HG03280 (cell line): ENCODE measurements at regions not wholly inside any gene's neighbourhood (a gene's known extent, or its start where the extent isn't known, plus 50 kb on each side); places are given as distances from the start of the nearest gene placed in this dataset.

Experiments used
- ATAC-seq: cut with Tn5 transposase; IDR thresholded peaks from one replicate; pipeline ENCODE4 v1.9.1; 2021; ENCODE audit warnings: mild to moderate bottlenecking, moderate library complexity; ENCODE audit not compliant: unreplicated experiment

DNA sequence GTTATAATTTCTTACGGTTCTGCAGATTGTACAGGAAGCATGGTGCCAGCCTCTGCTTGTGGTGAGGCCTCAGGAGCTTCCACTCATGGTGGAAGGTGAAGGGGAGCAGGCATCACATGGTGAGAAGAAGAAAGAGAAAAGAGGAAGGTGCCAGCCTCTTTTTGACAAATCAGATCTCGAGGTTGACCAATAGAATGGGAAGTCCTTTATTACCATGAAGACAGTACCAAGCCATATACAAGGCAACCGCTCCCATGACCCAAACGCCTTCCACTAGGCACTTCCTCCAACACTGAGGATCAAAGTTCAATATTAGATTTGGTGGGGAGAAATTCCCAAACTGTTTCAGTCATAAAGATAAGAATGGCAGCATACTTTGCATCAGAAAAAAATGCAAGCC is 502.8 kb downstream of the GLRX3 start:
- no peak for ATAC-seq

DNA sequence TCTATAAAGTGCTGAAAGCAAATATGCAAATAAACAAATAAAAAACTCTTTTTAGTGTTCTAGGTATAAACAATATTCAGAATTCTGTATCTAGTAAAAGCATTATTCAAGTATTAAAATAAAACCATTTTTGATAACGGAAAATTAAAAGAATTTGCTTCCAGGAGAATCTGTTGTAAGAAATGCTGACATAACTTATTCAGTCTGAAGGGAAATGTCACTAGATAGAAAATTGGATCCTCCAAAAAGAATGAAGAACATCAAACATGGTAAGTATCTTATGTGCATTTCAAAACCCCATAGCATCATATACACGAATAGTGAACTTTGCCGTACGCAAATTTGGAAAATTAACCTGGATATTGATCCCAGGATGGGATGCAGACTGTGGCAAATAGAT is 506.7 kb downstream of the GLRX3 start:
- no peak for ATAC-seq

GRCh38 chr10:130647341-130647740 is 511.1 kb downstream of the GLRX3 start:
- no peak for ATAC-seq

- no peak for ATAC-seq
Measured at GRCh38 chr10:130648807-130649206, 512.6 kb downstream of the GLRX3 start.

DNA sequence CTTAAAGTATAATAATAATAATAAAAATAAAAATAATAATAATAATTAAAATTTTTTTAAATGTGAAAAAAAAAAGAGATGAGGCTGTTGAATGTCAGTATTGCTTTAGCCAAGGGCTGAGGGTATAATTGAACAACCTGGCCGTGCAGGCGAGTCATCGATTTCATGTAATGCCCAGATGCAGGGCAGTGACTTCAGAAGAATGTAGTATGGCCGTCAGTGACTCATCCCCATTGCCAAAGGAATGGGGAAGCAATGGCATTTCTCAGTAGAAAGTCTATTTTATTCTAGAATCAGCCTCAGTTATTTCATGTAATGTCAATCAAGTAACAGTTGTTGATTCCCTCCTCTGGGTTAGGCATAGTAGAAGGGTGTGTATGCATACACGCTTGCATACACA is 516.4 kb downstream of the GLRX3 start:
- ATAC-seq: no peak

DNA sequence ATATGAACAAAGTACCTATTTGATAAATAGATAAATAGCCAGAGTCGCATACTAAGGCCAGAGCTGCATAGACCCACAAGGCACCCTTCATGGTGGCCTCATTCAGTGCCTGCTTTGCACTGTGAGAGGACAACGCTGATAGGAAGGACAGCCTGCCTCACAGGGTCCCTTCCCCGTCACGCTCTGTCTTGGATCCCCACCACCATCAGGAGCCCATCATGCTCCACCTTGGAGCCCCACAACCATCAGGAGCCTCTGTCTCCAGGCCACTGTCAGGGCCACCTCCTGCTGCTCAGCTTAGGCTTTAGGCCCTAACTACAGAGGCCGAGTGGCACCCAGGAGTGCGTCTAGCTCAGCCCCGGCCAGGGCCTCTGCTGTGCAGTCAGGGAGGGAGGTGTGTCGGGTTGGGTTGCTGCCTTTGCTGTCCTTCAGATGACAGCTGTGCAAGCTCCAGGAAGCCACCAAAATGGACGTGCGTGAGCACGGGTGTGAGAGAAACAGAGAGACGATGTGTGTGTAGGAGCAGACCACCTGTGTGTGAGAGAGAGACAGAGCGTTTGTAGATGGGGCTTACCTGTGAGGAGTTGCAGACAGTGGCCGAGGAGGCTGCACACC is 516.9 kb downstream of the GLRX3 start:
- ATAC-seq: no peak

DNA sequence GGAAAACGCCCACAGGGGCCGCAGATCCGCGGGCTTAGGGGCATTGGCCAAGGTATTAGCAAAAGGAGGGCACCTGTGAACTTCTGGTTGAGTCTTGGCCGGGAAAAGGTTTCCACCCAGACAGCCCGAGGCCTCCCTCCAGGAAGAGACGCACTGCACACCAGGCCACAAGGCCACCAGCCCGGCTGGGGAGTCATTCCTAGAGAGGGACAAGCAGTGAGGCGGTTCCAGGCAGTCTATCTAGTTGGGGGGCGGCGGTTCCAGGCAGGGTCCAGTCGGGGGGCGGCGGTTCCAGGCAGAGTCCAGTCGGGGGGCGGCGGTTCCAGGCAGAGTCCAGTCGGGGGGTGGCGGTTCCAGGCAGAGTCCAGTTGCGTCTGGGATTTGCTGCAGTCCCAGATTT is 518.5 kb downstream of the GLRX3 start:
- no peak for ATAC-seq

- no peak for ATAC-seq
Measured at GRCh38 chr10:130655313-130656186, 519.4 kb downstream of the GLRX3 start.

DNA sequence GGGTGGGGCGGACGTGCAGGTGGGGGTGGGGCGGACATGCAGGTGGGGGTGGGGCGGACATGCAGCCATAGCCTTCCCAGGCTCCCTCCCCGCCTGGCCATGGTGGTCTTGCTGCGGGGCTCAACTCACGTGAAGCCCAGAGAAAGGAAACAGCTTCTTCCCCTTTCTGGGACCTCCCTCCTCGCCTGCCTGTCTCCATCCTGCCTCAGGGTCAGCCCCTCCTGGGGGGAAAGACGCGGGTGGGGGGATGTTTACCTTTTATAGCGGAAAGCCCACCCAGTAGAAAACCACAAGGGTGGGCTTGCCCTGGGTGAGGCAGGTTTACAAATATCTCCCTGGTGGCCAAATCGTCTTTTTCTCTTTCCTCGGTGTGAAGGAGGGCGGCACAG is 520.0 kb downstream of the GLRX3 start:
- no peak for ATAC-seq

DNA sequence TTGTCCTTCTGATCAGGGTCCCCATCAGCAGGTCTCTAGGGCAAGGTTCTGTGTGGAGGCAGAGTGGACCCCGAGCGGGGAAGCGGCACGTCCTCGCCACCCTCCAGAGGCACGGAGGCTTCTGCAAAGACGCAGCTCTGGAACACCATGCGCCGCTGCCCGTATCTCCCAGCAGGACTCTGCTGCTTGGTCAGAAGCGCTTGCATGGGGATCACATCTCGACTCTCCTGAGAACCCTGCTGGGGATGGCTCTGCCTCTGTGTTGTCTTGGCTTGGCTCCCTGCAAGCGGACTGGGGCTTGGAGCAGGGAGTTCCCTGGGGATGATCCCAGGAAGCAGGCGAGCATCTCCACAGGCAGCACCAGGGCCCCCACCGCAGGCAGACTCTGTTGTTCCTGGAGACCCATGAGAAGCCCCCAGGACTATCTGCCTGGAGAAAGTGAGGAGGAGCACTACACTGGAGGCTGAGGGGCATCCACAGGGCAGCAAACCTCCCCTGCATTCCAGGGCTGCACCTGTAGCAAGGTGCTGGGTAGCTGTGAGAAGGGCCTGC is 520.5 kb downstream of the GLRX3 start:
- ATAC-seq: no peak

- no peak for ATAC-seq
Measured at GRCh38 chr10:130658687-130659290, 522.6 kb downstream of the GLRX3 start.

- ATAC-seq: no peak
Measured at GRCh38 chr10:130659528-130659927, 523.3 kb downstream of the GLRX3 start.

DNA sequence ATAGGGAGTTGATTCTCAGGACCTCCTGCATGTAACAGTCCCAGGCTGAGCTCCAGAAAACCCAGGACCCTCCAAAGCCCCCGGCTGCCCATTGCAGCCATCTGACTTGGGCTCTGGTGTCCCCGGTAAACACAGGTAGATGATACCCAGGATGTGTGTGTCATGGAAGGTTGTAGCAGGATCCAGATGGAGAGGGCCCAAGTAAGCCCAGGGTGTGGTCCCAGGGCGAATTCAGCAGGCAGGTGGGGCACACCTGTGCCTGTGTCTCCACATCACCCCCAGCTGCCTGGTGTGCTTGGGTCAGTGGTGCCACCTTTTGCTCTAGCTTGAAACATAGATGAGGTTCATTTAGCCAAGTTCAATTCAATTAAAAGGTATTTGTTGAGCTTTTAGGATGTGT is 524.1 kb downstream of the GLRX3 start:
- no peak for ATAC-seq

DNA sequence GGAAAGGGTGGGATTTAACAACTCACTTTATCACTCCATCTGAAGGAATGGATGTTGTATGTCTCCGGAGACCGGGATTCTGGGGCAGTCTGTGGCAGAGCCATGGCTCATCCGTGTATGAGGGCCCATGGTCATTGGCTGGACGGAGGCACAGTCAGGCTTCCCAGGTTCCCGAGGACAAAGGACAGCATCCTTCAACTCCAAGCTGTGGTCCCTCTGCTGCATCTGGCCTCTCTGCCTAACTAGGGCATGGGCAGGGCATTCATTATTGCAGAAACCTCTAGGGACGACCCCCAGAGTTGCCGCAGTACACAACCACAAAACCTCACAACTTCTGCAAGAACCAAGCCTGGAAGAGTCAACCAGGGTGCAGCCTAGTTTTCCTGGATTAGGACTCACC is 525.2 kb downstream of the GLRX3 start:
- no peak for ATAC-seq

DNA sequence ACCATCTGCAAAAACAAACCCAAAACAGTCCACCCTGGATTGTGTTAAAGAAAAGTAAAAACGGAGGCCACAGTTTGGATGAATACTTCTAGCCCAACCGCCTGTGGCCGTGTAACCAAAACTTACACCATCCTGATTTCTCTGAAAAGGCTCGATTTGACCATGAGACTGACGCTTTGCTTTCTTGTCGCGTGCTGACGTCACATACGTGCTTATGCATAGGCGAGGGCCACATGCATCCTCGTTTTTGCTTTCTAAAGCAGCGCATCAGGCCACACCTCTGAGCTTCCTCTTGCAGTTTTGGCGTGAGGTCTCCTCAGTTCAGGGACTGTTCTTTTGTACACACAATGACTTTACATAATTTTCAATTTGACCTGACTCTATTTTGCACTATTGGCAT is 526.6 kb downstream of the GLRX3 start:
- ATAC-seq: no peak

- ATAC-seq: no peak
Measured at GRCh38 chr10:130664526-130664925, 528.3 kb downstream of the GLRX3 start.

- ATAC-seq: no peak
Measured at GRCh38 chr10:130666215-130666614, 530.0 kb downstream of the GLRX3 start.

- no peak for ATAC-seq
Measured at GRCh38 chr10:130686689-130687300, 550.6 kb downstream of the GLRX3 start.

DNA sequence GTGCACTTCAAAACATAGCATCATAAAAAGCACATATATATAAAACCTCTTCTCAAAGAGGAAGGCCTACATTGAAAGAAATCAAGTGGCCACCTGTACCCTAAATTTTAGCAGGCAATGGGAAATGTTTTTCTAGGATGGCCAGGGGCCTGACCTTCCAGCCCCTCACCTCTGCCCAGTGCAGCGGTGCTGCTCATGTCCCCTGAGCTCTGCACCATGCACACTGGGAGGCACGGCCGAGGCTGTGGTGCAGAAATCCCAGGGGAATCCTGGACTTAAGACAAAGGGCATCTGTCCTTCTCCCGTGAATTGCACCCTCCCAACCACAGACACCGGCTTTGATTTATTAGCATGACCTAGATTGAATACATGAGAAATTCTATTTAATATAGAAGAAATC is 551.4 kb downstream of the GLRX3 start:
- no peak for ATAC-seq

DNA sequence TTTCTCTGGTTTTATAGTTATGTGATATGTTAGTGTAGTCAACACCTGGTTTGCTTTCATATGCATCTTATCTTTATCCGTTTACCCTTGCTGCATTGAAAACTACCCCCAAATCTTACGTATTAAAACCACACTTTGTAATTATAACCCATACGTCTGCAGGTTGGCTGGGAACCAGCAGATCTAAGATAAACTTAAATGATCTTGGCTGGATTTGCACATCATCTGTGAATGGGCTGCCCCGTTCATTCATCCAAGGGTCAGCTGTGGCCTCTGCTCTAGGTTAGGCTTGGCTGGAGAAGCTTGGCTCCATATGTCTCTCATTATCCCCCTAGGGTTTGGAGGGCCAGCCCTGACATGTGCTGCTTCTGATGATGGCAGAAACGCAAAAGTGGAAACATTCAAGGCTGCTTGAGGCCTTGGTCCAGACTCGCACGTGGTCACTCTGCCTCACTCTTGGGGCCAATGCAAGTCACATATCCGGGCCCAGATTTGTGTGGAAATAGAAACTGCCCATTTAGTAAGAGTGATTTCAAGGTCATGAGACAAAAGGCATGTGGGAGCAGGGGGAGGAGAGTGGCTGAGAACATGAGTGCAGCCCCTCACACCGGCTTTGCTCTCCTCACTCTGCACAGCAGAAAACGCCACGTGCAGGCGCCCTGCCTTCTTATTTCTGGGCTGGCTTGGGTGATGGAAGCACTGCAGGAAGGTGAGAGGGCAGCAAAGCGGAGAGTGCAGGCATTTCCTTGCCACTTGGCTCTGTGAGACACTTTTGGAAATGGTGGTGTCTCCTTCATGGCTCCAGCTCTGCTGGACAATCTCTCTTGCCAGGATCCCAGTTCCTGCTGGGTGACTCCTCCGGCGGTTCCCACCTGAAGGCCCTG is 553.8 kb downstream of the GLRX3 start:
- no peak for ATAC-seq
